Tibial nerve (tissue), 4 donors: ENCODE measurements at regions not wholly inside any gene's neighbourhood (a gene's known extent, or its start where the extent isn't known, plus 50 kb on each side); places are given as distances from the start of the nearest gene placed in this dataset.

Experiments used
- DNase-seq, 2 donors: peaks; one replicate each; pipeline ENCODE4 v3.0.0-alpha.2; 2019; ENCODE audit warnings: low spot score in 2 of 2
- H3K27ac ChIP-seq, 4 donors: fragments of 200-600 bp; sonication (generic) in 3 of 4; one replicate each; pipeline ENCODE4 v1.5.1; 2017 to 2019; ENCODE audit warnings: mild to moderate bottlenecking in 1 of 4
- H3K27me3 ChIP-seq, 2 donors: fragments of 200-600 bp; sonication (generic) in 1 of 2; one replicate each; pipeline versions ENCODE4 v1.5.1 to v1.6.0; 2017 to 2019
- H3K36me3 ChIP-seq, 3 donors: fragments of 200-600 bp; sonication (generic); one replicate each; pipeline ENCODE4 v1.5.1; 2018 to 2019
- H3K4me1 ChIP-seq, 4 donors: fragments of 200-600 bp; sonication (generic) in 3 of 4; one replicate each; pipeline ENCODE4 v1.5.1; 2017 to 2019
- H3K4me3 ChIP-seq, 4 donors: fragments of 200-600 bp; sonication (generic) in 3 of 4; one replicate each; pipeline ENCODE4 v1.5.1; 2017 to 2019; ENCODE audit warnings: mild to moderate bottlenecking in 1 of 4, moderate library complexity in 1 of 4
- H3K9me3 ChIP-seq, 4 donors: fragments of 200-600 bp; sonication (generic) in 3 of 4; one replicate each; pipeline ENCODE4 v1.5.1; 2017 to 2019
- CTCF ChIP-seq, 5 experiments: fragments of 200-600 bp in 3 of 5; fragments of 450-650 bp in 2 of 5; sonication (generic) in 3 of 5; IDR thresholded peaks; one replicate each; pipeline ENCODE4 v1.5.1; 2016 to 2019; ENCODE audit warnings: antibody characterized with exemption in 5 of 5, mild to moderate bottlenecking in 3 of 5, moderate library complexity in 2 of 5
- EP300 ChIP-seq, 2 donors: sonication (generic); formaldehyde crosslinking; IDR thresholded peaks; one replicate each; pipeline ENCODE4 v1.6.1; 2017; ENCODE audit warnings: antibody characterized with exemption in 2 of 2, mild to moderate bottlenecking in 1 of 2
- POLR2A ChIP-seq, 2 donors: fragments of 450-650 bp; IDR thresholded peaks; one replicate each; pipeline ENCODE4 v1.6.1; 2017; ENCODE audit warnings: antibody characterized with exemption in 2 of 2, mild to moderate bottlenecking in 2 of 2, moderate library complexity in 2 of 2
- WGBS, 2 donors: methylation state at CpG; one replicate each; pipeline ENCODE4 v1.1.5; 2018; 5-methylcytosine and 5-hydroxymethylcytosine counted together

GRCh38 chr14:101181446-101182313 is 278.2 kb upstream of the RTL1 start:
- Histone ChIP-seq H3K27me3 (no peaks in the 10 kb centered on the region), H3K4me1 (no peaks in the 10 kb centered on the region), H3K4me3 (no peak overlapping the region), H3K27ac (no peak overlapping the region), H3K9me3 (peaks cover 0 to 32% (median 0%) of the 10 kb centered on the region in 4 donors), H3K36me3 (no peaks in the 10 kb centered on the region)
- no peak for TF ChIP-seq POLR2A (IDR thresholded peaks at IDR 0.05)
- TF ChIP-seq CTCF (IDR thresholded peaks at IDR 0.05) = no peak
- TF ChIP-seq EP300 (IDR thresholded peaks at IDR 0.05) = no peak
- WGBS, 2 donors = 81 to 85% methylated on average over 6 of the region's 6 CpGs
- DNase-seq = no peak

- 77 to 88% methylated on average over 5 of the region's 5 CpGs for WGBS, 2 donors
- H3K27ac ChIP-seq = no peak overlapping the region
- peaks cover 0 to 32% (median 0%) of the 10 kb centered on the region in 4 donors for H3K9me3 ChIP-seq
- no peaks in the 10 kb centered on the region for H3K36me3 ChIP-seq
- DNase-seq = no peak
- no peak for TF ChIP-seq EP300 (IDR thresholded peaks at IDR 0.05)
- TF ChIP-seq POLR2A (IDR thresholded peaks at IDR 0.05) = no peak
- no peak for TF ChIP-seq CTCF (IDR thresholded peaks at IDR 0.05)
- no peaks in the 10 kb centered on the region for H3K27me3 ChIP-seq
- no peaks in the 10 kb centered on the region for H3K4me1 ChIP-seq
- H3K4me3 ChIP-seq = no peak overlapping the region
These were observed 279.0 kb upstream of the RTL1 start for GRCh38 chr14:101182476-101182875.

- Histone ChIP-seq H3K27ac (no peak overlapping the region), H3K36me3 (no peaks in the 10 kb centered on the region), H3K4me3 (no peak overlapping the region), H3K27me3 (no peaks in the 10 kb centered on the region), H3K9me3 (peaks cover 0 to 32% (median 0%) of the 10 kb centered on the region in 4 donors), H3K4me1 (peaks cover 0 to 5% (median 0%) of the 10 kb centered on the region in 4 donors)
- TF ChIP-seq CTCF (IDR thresholded peaks at IDR 0.05) = peak in 4 of 5 experiments; percentile 20 to 51 (median 23)
- TF ChIP-seq POLR2A (IDR thresholded peaks at IDR 0.05) = no peak
- WGBS, 2 donors = 36 to 56% methylated on average over 16 to 18 of the region's 23 CpGs
- DNase-seq = no peak
These were observed 280.0 kb upstream of the RTL1 start for GRCh38 chr14:101183376-101184103.

- peaks cover 0 to 9% (median 0%) of the 10 kb centered on the region in 4 donors for H3K4me1 ChIP-seq
- H3K27me3 ChIP-seq = no peaks in the 10 kb centered on the region
- WGBS, 2 donors = 77 to 84% methylated on average over 9 to 12 of the region's 12 CpGs
- H3K4me3 ChIP-seq = no peak overlapping the region
- peaks cover 0 to 32% (median 0%) of the 10 kb centered on the region in 4 donors for H3K9me3 ChIP-seq
- H3K36me3 ChIP-seq = no peaks in the 10 kb centered on the region
- no peak for TF ChIP-seq POLR2A (IDR thresholded peaks at IDR 0.05)
- DNase-seq = no peak
- no peak overlapping the region for H3K27ac ChIP-seq
These were observed 280.6 kb upstream of the RTL1 start for GRCh38 chr14:101184104-101184455.

- WGBS, 2 donors = 86 to 88% methylated on average over 6 of the region's 6 CpGs
- Histone ChIP-seq H3K4me3 (no peak overlapping the region), H3K4me1 (peaks cover 0 to 10% (median 0%) of the 10 kb centered on the region in 4 donors), H3K27ac (no peak overlapping the region), H3K9me3 (peaks cover 0 to 28% (median 0%) of the 10 kb centered on the region in 4 donors), H3K36me3 (no peaks in the 10 kb centered on the region), H3K27me3 (no peaks in the 10 kb centered on the region)
- DNase-seq = no peak
- no peak for TF ChIP-seq CTCF (IDR thresholded peaks at IDR 0.05)
These were observed 281.1 kb upstream of the RTL1 start for GRCh38 chr14:101184572-101184971.
